IMR-90 (cell line): ENCODE measurements at regions not wholly inside any gene's neighbourhood (a gene's known extent, or its start where the extent isn't known, plus 50 kb on each side); places are given as distances from the start of the nearest gene placed in this dataset.

ENCODE experiments used
- ATAC-seq: fragments of 200-7000 bp; cut with Tn5 transposase; 2 replicates; pipeline ENCODE4 v1.9.1; 2020; ENCODE audit warnings: low read depth, mild to moderate bottlenecking, moderate library complexity
- BruUV-seq: library from RNA; stranded (reverse); fragments of 400-500 nt; replicated peaks from 2 replicates; lab custom pipeline; 2021; lab: Mats Ljungman, UMichigan
- CTCF ChIA-PET: fragments of 300-600 bp; formaldehyde crosslinking; extraction: SDS; loops from one replicate; lab custom pipeline; 2021; ENCODE audit warnings: antibody characterized with exemption; lab: Yijun Ruan, JAX
- POLR2A ChIA-PET: fragments of 300-600 bp; sonication (Branson Sonifier 250); formaldehyde crosslinking; loops from one replicate; lab custom pipeline; 2022; ENCODE audit warnings: antibody characterized with exemption; ENCODE audit not compliant: unreplicated experiment; lab: Charles Lee
- DNase-seq: peaks from one replicate; pipeline ENCODE4 v3.0.0; 2013
- H2AFZ ChIP-seq: replicated peaks from 2 replicates; pipeline ENCODE3; 2013; ENCODE audit warnings: low read length, mild to moderate bottlenecking; ENCODE audit not compliant: poor library complexity
- H2AK5ac ChIP-seq: 2 replicates; pipeline ENCODE4 v1.6.1; 2013; ENCODE audit warnings: low read depth, low read length, inconsistent platforms
- H2AK9ac ChIP-seq: replicated peaks from 2 replicates; pipeline ENCODE3; 2013; ENCODE audit warnings: mild to moderate bottlenecking, low read depth, low read length, moderate library complexity; ENCODE audit not compliant: poor library complexity
- H2BK120ac ChIP-seq: 2 replicates; pipeline ENCODE4 v1.6.1; 2013; ENCODE audit warnings: low read depth, low read length, inconsistent platforms
- H2BK15ac ChIP-seq: 3 replicates; pipeline ENCODE4 v1.6.1; 2013; ENCODE audit warnings: low read depth, low read length, inconsistent platforms
- H2BK20ac ChIP-seq: 2 replicates; pipeline ENCODE4 v1.6.1; 2013; ENCODE audit warnings: low read depth, mild to moderate bottlenecking, inconsistent platforms, low read length, moderate library complexity
- H2BK5ac ChIP-seq: 2 replicates; pipeline ENCODE4 v1.6.1; 2013; ENCODE audit warnings: mild to moderate bottlenecking, low read depth, low read length, inconsistent platforms; ENCODE audit not compliant: poor library complexity, severe bottlenecking
- H3K14ac ChIP-seq: replicated peaks from 2 replicates; pipeline ENCODE4 v1.6.1; 2013; ENCODE audit warnings: low read depth, low read length, inconsistent platforms
- H3K18ac ChIP-seq: 2 replicates; pipeline ENCODE4 v1.6.1; 2013; ENCODE audit warnings: low read depth, low read length, control low read depth
- H3K23ac ChIP-seq: 2 replicates; pipeline ENCODE4 v1.6.1; 2013; ENCODE audit warnings: low read depth, low read length, inconsistent platforms
- H3K27ac ChIP-seq: 2 replicates; pipeline ENCODE4 v1.5.1; 2013; ENCODE audit warnings: mild to moderate bottlenecking, control low read depth, low read length; ENCODE audit not compliant: insufficient read depth
- H3K27me3 ChIP-seq: 2 replicates; pipeline ENCODE4 v1.6.1; 2013; ENCODE audit warnings: low read length; ENCODE audit not compliant: control insufficient read depth, insufficient read depth
- H3K36me3 ChIP-seq: 2 replicates; pipeline ENCODE4 v1.6.1; 2013; ENCODE audit warnings: low read length, mixed read lengths; ENCODE audit not compliant: control insufficient read depth, insufficient read depth
- H3K4ac ChIP-seq: 2 replicates; pipeline ENCODE4 v1.6.1; 2013; ENCODE audit warnings: low read depth, low read length, inconsistent platforms
- H3K4me1 ChIP-seq: 2 replicates; pipeline ENCODE4 v1.6.1; 2013; ENCODE audit warnings: low read length, mixed read lengths; ENCODE audit not compliant: control insufficient read depth, insufficient read depth
- H3K4me2 ChIP-seq: 2 replicates; pipeline ENCODE4 v1.6.1; 2013; ENCODE audit warnings: low read depth, mild to moderate bottlenecking, control low read depth, low read length, moderate library complexity
- H3K4me3 ChIP-seq: 2 replicates; pipeline ENCODE4 v1.5.1; 2013; ENCODE audit warnings: low read depth, mild to moderate bottlenecking, control low read depth, low read length, moderate library complexity; ENCODE audit not compliant: insufficient read depth
- H3K56ac ChIP-seq: 2 replicates; pipeline ENCODE4 v1.6.1; 2013; ENCODE audit warnings: low read length, inconsistent platforms; ENCODE audit not compliant: insufficient read depth; ENCODE audit errors: extremely low read depth
- H3K79me1 ChIP-seq, 2 experiments: 2 replicates each; pipeline ENCODE4 v1.6.1; 2013; ENCODE audit warnings: low read length in 2 of 2, inconsistent platforms in 1 of 2, low read depth in 1 of 2
- H3K9ac ChIP-seq: 2 replicates; pipeline ENCODE4 v1.6.1; 2013; ENCODE audit warnings: low read depth, low read length, control low read depth
- H3K9me1 ChIP-seq: 2 replicates; pipeline ENCODE4 v1.6.1; 2013; ENCODE audit warnings: low read length, inconsistent platforms; ENCODE audit not compliant: insufficient read depth
- H3K9me3 ChIP-seq: 2 replicates; pipeline ENCODE4 v1.6.1; 2013; ENCODE audit warnings: low read length; ENCODE audit not compliant: control insufficient read depth, insufficient read depth
- H4K20me1 ChIP-seq: 2 replicates; pipeline ENCODE4 v1.6.1; 2013; ENCODE audit warnings: low read length, inconsistent platforms; ENCODE audit not compliant: insufficient read depth
- H4K5ac ChIP-seq: 2 replicates; pipeline ENCODE4 v1.6.1; 2013; ENCODE audit warnings: mild to moderate bottlenecking, low read depth, low read length, control low read depth
- H4K8ac ChIP-seq, 2 experiments: 2 replicates each; pipeline ENCODE4 v1.6.1; 2013; ENCODE audit warnings: low read depth in 2 of 2, low read length in 2 of 2, control low read depth in 1 of 2, inconsistent platforms in 1 of 2
- H4K91ac ChIP-seq: 2 replicates; pipeline ENCODE4 v1.6.1; 2013; ENCODE audit warnings: low read depth, low read length, inconsistent platforms; ENCODE audit not compliant: insufficient read depth
- BHLHE40 ChIP-seq: fragments of 150-350 bp; IDR thresholded peaks from 2 replicates; pipeline ENCODE4 v1.6.1; 2016; ENCODE audit warnings: mild to moderate bottlenecking, low read depth, low read length
- CEBPB ChIP-seq: IDR thresholded peaks from 2 replicates; pipeline ENCODE4 v1.6.1; 2012; ENCODE audit warnings: low read depth, low read length, improper control_type of control experiment
- RCOR1 ChIP-seq: IDR thresholded peaks from 2 replicates; pipeline ENCODE4 v1.6.1; 2012; ENCODE audit warnings: mild to moderate bottlenecking, low read length, improper control_type of control experiment; ENCODE audit not compliant: insufficient replicate concordance
- WGBS, 2 experiments: methylation state at CpG; one replicate each; pipeline versions ENCODE4 v1.1.5 to v1.1.7; 2013; ENCODE audit warnings: missing lambda C conversion rate in 2 of 2; ENCODE audit not compliant: insufficient read length in 1 of 2; ENCODE audit errors: extremely low coverage in 2 of 2; 5-methylcytosine and 5-hydroxymethylcytosine counted together
- dilution Hi-C: fragments of 300-500 bp; cut with HindIII; formaldehyde crosslinking; loops from one replicate; pipeline ENCODE4 v1.14.3; 2018; ENCODE audit warnings: low sequenced_read_pairs; ENCODE audit not compliant: unreplicated experiment
- in situ Hi-C: fragments of 300-500 bp; cut with MboI; formaldehyde crosslinking; loops from 3 replicates; pipeline ENCODE4 v1.14.3; 2019; ENCODE audit warnings: low sequenced_read_pairs, inconsistent platforms, mixed read lengths
- intact Hi-C: fragments of 100-400 bp; cut with micrococcal nuclease; formaldehyde crosslinking; loops from 2 replicates; pipeline ENCODE4 v1.10.0; 2022
- TF ChIP-seq, protein P1 (sequence below): fragments of 150-350 bp; IDR thresholded peaks from 2 replicates; pipeline ENCODE4 v1.6.1; 2016; ENCODE audit warnings: low read depth, mild to moderate bottlenecking, low read length, moderate library complexity, borderline replicate concordance
- TF ChIP-seq, protein P2 (sequence below): conservative IDR thresholded peaks from 2 replicates; pipeline ENCODE4 v1.5.1; 2012; ENCODE audit warnings: mild to moderate bottlenecking, low read depth, low read length, improper control_type of control experiment
- TF ChIP-seq, protein P3 (sequence below): fragments of 150-350 bp; IDR thresholded peaks from 2 replicates; pipeline ENCODE4 v1.6.1; 2017; ENCODE audit warnings: mild to moderate bottlenecking, antibody characterized with exemption, low read length, low read depth

DNA sequence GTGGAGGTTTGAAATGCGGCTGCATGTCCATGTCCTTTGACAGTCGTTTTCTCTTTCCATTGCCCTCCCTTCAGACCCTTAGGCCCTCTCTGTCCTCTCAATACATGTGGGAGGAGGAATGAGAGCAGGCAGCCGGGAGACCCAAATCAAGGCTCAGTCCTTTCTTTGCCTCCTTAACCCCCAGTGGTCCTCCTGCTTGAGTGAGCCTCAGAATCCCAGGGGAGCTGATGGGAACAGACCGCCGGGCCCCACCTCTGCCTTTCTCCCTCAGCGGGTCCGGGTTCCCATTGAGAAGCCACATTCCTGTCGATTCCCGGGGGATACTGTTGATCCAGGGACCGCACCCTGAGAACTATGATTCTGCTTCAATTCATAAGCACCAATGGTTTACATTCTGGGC, 77.9 kb upstream of the RFLNA start:
- Histone ChIP-seq H3K9me1 (no peaks in the 10 kb centered on the region), H2BK15ac (no peak overlapping the region), H3K4me3 (no peak overlapping the region), H3K9me3 (peaks cover 21% of the 10 kb centered on the region), H2BK20ac (no peak overlapping the region), H3K36me3 (no peaks in the 10 kb centered on the region), H3K18ac (no peak overlapping the region), H4K5ac (no peak overlapping the region), H4K20me1 (no peaks in the 10 kb centered on the region), H2AFZ (no peak overlapping the region), H4K8ac (no peak overlapping the region), H2AK5ac (no peak overlapping the region), H3K23ac (no peak overlapping the region), H3K27ac (no peak overlapping the region), H3K4ac (no peak overlapping the region), H3K79me1 (no peaks in the 10 kb centered on the region), H3K14ac (no peak overlapping the region), H3K56ac (no peak overlapping the region), H3K27me3 (peaks cover 23% of the 10 kb centered on the region), H4K91ac (no peak overlapping the region), H2AK9ac (no peak overlapping the region), H2BK5ac (no peak overlapping the region), H3K4me2 (no peak overlapping the region), H3K9ac (no peak overlapping the region), H2BK120ac (no peak overlapping the region), H3K4me1 (no peaks in the 10 kb centered on the region; the same call in 1 of the 2 replicates)
- no TSS peak for BruUV-seq
- TF ChIP-seq, protein P1, sequence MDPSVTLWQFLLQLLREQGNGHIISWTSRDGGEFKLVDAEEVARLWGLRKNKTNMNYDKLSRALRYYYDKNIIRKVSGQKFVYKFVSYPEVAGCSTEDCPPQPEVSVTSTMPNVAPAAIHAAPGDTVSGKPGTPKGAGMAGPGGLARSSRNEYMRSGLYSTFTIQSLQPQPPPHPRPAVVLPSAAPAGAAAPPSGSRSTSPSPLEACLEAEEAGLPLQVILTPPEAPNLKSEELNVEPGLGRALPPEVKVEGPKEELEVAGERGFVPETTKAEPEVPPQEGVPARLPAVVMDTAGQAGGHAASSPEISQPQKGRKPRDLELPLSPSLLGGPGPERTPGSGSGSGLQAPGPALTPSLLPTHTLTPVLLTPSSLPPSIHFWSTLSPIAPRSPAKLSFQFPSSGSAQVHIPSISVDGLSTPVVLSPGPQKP: no peak
- TF ChIP-seq, protein P2, sequence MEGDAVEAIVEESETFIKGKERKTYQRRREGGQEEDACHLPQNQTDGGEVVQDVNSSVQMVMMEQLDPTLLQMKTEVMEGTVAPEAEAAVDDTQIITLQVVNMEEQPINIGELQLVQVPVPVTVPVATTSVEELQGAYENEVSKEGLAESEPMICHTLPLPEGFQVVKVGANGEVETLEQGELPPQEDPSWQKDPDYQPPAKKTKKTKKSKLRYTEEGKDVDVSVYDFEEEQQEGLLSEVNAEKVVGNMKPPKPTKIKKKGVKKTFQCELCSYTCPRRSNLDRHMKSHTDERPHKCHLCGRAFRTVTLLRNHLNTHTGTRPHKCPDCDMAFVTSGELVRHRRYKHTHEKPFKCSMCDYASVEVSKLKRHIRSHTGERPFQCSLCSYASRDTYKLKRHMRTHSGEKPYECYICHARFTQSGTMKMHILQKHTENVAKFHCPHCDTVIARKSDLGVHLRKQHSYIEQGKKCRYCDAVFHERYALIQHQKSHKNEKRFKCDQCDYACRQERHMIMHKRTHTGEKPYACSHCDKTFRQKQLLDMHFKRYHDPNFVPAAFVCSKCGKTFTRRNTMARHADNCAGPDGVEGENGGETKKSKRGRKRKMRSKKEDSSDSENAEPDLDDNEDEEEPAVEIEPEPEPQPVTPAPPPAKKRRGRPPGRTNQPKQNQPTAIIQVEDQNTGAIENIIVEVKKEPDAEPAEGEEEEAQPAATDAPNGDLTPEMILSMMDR: no peak
- TF ChIP-seq CEBPB: no peak
- no peak for TF ChIP-seq BHLHE40
- no peak for TF ChIP-seq RCOR1
- TF ChIP-seq, protein P3, sequence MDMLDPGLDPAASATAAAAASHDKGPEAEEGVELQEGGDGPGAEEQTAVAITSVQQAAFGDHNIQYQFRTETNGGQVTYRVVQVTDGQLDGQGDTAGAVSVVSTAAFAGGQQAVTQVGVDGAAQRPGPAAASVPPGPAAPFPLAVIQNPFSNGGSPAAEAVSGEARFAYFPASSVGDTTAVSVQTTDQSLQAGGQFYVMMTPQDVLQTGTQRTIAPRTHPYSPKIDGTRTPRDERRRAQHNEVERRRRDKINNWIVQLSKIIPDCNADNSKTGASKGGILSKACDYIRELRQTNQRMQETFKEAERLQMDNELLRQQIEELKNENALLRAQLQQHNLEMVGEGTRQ: no peak
- WGBS, 2 experiments: no CpG with 5 or more reads among the region's 10 CpGs
- DNase-seq (no peak), ATAC-seq (no peak)
- in situ Hi-C loops (no loop called here), intact Hi-C loops (no loop called here), dilution Hi-C loops (no loop called here)
- CTCF ChIA-PET: no interaction called here
- POLR2A ChIA-PET: no interaction called here
